ENCODE measurements at regions not wholly inside any gene's neighbourhood (a gene's known extent, or its start where the extent isn't known, plus 50 kb on each side); places are given as distances from the start of the nearest gene placed in this dataset.
"Not testable (repeated sequence)": the region's sequence is repeated elsewhere in the genome, so short reads cannot be mapped to it uniquely, and the experiment has no call there.

GRCh38 chr2:147182260-147182659, 662.6 kb upstream of the ACVR2A start:
- DNase-seq (ENCODE audit: low spot score): no peak

GRCh38 chr2:147181351-147182029, 663.3 kb upstream of the ACVR2A start:
- no peak for DNase-seq (ENCODE audit: low spot score)

- no peak for DNase-seq (ENCODE audit: low spot score)
These were observed 667.6 kb upstream of the ACVR2A start for GRCh38 chr2:147177071-147177857.

GRCh38 chr2:147174824-147175254, 670.0 kb upstream of the ACVR2A start:
- no peak for DNase-seq (ENCODE audit: low spot score)

- DNase-seq (ENCODE audit: low spot score): no peak
These were observed 671.0 kb upstream of the ACVR2A start for GRCh38 chr2:147173798-147174197.

GRCh38 chr2:147173189-147173581, 671.6 kb upstream of the ACVR2A start:
- DNase-seq (ENCODE audit: low spot score): no peak

- no peak for DNase-seq (ENCODE audit: low spot score)
These were observed 672.2 kb upstream of the ACVR2A start for GRCh38 chr2:147172493-147173188.

- DNase-seq (ENCODE audit: low spot score): no peak
These were observed 672.9 kb upstream of the ACVR2A start for GRCh38 chr2:147171941-147172340.

GRCh38 chr2:147170932-147171331, 673.9 kb upstream of the ACVR2A start:
- no peak for DNase-seq (ENCODE audit: low spot score)

GRCh38 chr2:147165697-147166382, 679.0 kb upstream of the ACVR2A start:
- no peak for DNase-seq (ENCODE audit: low spot score)

GRCh38 chr2:147164563-147164962, 680.3 kb upstream of the ACVR2A start:
- DNase-seq (ENCODE audit: low spot score): no peak

GRCh38 chr2:147161746-147162145, 683.1 kb upstream of the ACVR2A start:
- DNase-seq (ENCODE audit: low spot score): no peak

- no peak for DNase-seq (ENCODE audit: low spot score)
These were observed 687.9 kb upstream of the ACVR2A start for GRCh38 chr2:147156970-147157369.

- no peak for DNase-seq (ENCODE audit: low spot score)
These were observed 694.6 kb upstream of the ACVR2A start for GRCh38 chr2:147150241-147150635.

- DNase-seq (ENCODE audit: low spot score): no peak
These were observed 695.1 kb upstream of the ACVR2A start for GRCh38 chr2:147149575-147150240.

- no peak for DNase-seq (ENCODE audit: low spot score)
These were observed 697.0 kb upstream of the ACVR2A start for GRCh38 chr2:147147802-147148201.

GRCh38 chr2:147141930-147142329, 702.9 kb upstream of the ACVR2A start:
- no peak for DNase-seq (ENCODE audit: low spot score)

- DNase-seq (ENCODE audit: low spot score): not testable (repeated sequence)
These were observed 705.1 kb upstream of the ACVR2A start for GRCh38 chr2:147139732-147140131.

GRCh38 chr2:147137711-147138110, 707.1 kb upstream of the ACVR2A start:
- no peak for DNase-seq (ENCODE audit: low spot score)

- DNase-seq (ENCODE audit: low spot score): no peak
These were observed 709.5 kb upstream of the ACVR2A start for GRCh38 chr2:147135376-147135775.

- no peak for DNase-seq (ENCODE audit: low spot score)
These were observed 711.4 kb upstream of the ACVR2A start for GRCh38 chr2:147133286-147133908.

All from hematopoietic multipotent progenitor cell treated with erythropoietin and hydrocortisone succinate and interleukin-3 and kit ligand, for 15 days (in vitro differentiated cells).